Calu3 (cell line): ENCODE measurements at regions not wholly inside any gene's neighbourhood (a gene's known extent, or its start where the extent isn't known, plus 50 kb on each side); places are given as distances from the start of the nearest gene placed in this dataset.

Experiments used
- BruUV-seq: library from RNA; stranded (reverse); fragments of 400-500 nt; replicated peaks from 2 replicates; lab custom pipeline; 2021; lab: Mats Ljungman, UMichigan
- CTCF ChIA-PET: fragments of 300-600 bp; sonication (Branson Sonifier 250); formaldehyde crosslinking; loops from one replicate; lab custom pipeline; 2022; ENCODE audit warnings: antibody characterized with exemption; lab: Charles Lee
- DNase-seq: peaks from one replicate; pipeline ENCODE4 v3.0.0; 2022
- H3K27ac Mint-ChIP-seq: one replicate; pipeline ENCODE4 v1.8.0; 2022; ENCODE audit warnings: mixed read lengths; ENCODE audit not compliant: unreplicated experiment
- H3K27me3 Mint-ChIP-seq: one replicate; pipeline ENCODE4 v1.8.0; 2022; ENCODE audit warnings: mixed read lengths; ENCODE audit not compliant: unreplicated experiment
- H3K36me3 Mint-ChIP-seq: one replicate; pipeline ENCODE4 v1.8.0; 2022; ENCODE audit warnings: mild to moderate bottlenecking, moderate library complexity, mixed read lengths; ENCODE audit not compliant: insufficient read depth, unreplicated experiment
- H3K4me1 Mint-ChIP-seq: one replicate; pipeline ENCODE4 v1.8.0; 2022; ENCODE audit warnings: mild to moderate bottlenecking, low read depth, mixed read lengths; ENCODE audit not compliant: unreplicated experiment
- H3K4me3 Mint-ChIP-seq: one replicate; pipeline ENCODE4 v1.8.0; 2022; ENCODE audit warnings: mild to moderate bottlenecking, low read depth, moderate library complexity, mixed read lengths; ENCODE audit not compliant: unreplicated experiment
- H3K9me3 Mint-ChIP-seq: one replicate; pipeline ENCODE4 v1.8.0; 2022; ENCODE audit warnings: low read depth, mixed read lengths; ENCODE audit not compliant: unreplicated experiment
- intact Hi-C: fragments of 100-400 bp; cut with micrococcal nuclease; formaldehyde crosslinking; loops from one replicate; pipeline ENCODE4 v1.10.0; 2022; ENCODE audit not compliant: unreplicated experiment
- TF ChIP-seq, protein P1 (sequence below): fragments of 200-600 bp; IDR thresholded peaks from one replicate; pipeline ENCODE4 v1.8.0; 2022; ENCODE audit warnings: antibody characterized with exemption; ENCODE audit not compliant: unreplicated experiment

DNA sequence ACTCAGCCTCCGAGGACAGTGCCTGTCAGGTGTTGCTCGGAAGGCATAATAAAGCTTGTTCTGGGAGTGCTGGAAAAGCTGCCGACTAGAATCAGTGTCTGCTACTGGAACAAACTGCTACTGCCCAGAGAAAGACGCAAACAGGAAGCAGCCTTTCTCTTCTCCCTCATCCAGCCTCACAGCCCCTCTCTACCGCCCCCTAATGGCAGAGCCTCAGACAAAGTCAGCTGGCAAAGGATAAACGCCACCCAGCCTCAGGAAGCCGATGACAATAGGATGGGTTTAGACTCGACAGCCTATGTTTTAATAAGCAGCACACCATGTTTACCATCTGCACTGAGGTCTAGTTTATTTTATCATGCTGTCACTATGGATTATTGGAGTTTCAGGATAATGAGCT lies 169.5 kb upstream of the LYZL1 start:
- intact Hi-C loops = loop anchor here (1.0 kb wide), 1 partner anchor 122 kb away; no protein-coding TSS in a partner anchor
- no peaks in the 10 kb centered on the region for H3K27me3 Mint-ChIP-seq
- H3K4me1 Mint-ChIP-seq = peaks cover 19% of the 10 kb centered on the region
- TF ChIP-seq, protein P1, sequence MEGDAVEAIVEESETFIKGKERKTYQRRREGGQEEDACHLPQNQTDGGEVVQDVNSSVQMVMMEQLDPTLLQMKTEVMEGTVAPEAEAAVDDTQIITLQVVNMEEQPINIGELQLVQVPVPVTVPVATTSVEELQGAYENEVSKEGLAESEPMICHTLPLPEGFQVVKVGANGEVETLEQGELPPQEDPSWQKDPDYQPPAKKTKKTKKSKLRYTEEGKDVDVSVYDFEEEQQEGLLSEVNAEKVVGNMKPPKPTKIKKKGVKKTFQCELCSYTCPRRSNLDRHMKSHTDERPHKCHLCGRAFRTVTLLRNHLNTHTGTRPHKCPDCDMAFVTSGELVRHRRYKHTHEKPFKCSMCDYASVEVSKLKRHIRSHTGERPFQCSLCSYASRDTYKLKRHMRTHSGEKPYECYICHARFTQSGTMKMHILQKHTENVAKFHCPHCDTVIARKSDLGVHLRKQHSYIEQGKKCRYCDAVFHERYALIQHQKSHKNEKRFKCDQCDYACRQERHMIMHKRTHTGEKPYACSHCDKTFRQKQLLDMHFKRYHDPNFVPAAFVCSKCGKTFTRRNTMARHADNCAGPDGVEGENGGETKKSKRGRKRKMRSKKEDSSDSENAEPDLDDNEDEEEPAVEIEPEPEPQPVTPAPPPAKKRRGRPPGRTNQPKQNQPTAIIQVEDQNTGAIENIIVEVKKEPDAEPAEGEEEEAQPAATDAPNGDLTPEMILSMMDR = peak; percentile 44
- DNase-seq = peak; percentile 66
- no peaks in the 10 kb centered on the region for H3K36me3 Mint-ChIP-seq
- H3K4me3 Mint-ChIP-seq = no peak overlapping the region
- H3K27ac Mint-ChIP-seq = no peak overlapping the region
- H3K9me3 Mint-ChIP-seq = peaks cover 5% of the 10 kb centered on the region
- BruUV-seq = no TSS peak
- CTCF ChIA-PET = interaction anchor here (0.6 to 1.7 kb wide), 5 partner anchors 13 to 455 kb away, joined by 3 to 5 read pairs (median 4); no protein-coding TSS in a partner anchor

DNA sequence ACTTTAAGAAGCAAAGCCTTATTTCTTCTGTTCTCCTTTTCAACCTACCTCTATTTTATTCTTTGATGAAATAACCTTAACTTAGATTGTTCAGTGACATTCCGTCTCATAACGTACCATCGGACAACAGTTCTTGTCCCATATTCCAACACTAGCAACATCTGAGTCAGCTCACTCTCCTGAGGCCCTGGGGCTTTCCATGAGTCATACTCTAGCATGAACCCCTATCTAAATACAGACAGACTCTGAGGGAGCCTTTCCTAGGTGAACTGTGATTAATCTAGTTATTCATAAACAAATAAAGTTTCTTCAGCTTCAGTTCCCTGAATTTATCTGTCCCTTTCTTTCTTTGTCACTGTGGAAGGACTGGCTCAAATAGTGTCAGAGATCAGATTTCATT lies 168.7 kb upstream of the LYZL1 start:
- CTCF ChIA-PET = interaction anchor here (0.9 to 1.7 kb wide), 6 partner anchors 9 to 456 kb away, joined by 3 to 6 read pairs (median 4); no protein-coding TSS in a partner anchor
- peak overlapping the region; percentile 75 for H3K27ac Mint-ChIP-seq

DNA sequence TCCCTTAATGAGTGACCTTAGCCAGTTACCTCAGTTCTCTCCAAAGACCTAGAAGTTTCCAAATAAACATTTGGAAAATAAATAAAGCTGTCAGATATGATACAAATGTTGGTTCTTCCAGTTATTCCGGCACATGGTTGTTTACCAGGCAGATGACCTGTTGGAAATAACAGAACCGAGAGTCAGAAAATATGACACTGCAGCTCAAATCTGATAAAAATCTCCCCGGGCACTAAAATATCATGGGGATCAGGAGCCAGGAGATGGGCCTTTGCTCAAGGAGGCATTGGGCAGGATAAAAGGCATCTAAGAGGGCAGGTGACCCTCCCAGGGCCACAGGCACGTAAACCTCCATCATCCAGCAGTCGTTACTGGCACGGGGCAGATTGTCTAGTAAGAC lies 164.0 kb upstream of the LYZL1 start:
- Mint-ChIP-seq H3K27ac (no peak overlapping the region), H3K9me3 (no peaks in the 10 kb centered on the region), H3K27me3 (no peaks in the 10 kb centered on the region), H3K36me3 (no peaks in the 10 kb centered on the region), H3K4me3 (no peak overlapping the region), H3K4me1 (peaks cover 27% of the 10 kb centered on the region)
- no TSS peak for BruUV-seq
- TF ChIP-seq, protein P1 = no peak
- CTCF ChIA-PET = no interaction called here
- no peak for DNase-seq
- intact Hi-C loops = loop anchor here (10.0 kb wide), 1 partner anchor 340 kb away; no protein-coding TSS in a partner anchor

More for the DNA sequence above, 168.7 kb upstream of the LYZL1 start:
- H3K9me3 Mint-ChIP-seq = peaks cover 5% of the 10 kb centered on the region
- intact Hi-C loops = loop anchor here (10.0 kb wide), 1 partner anchor 335 kb away; no protein-coding TSS in a partner anchor
- H3K4me1 Mint-ChIP-seq = peaks cover 19% of the 10 kb centered on the region
- peak; percentile 65 for DNase-seq
- BruUV-seq = no TSS peak
- H3K36me3 Mint-ChIP-seq = no peaks in the 10 kb centered on the region
- H3K4me3 Mint-ChIP-seq = no peak overlapping the region
- TF ChIP-seq, protein P1 = no peak
- H3K27me3 Mint-ChIP-seq = no peaks in the 10 kb centered on the region

DNA sequence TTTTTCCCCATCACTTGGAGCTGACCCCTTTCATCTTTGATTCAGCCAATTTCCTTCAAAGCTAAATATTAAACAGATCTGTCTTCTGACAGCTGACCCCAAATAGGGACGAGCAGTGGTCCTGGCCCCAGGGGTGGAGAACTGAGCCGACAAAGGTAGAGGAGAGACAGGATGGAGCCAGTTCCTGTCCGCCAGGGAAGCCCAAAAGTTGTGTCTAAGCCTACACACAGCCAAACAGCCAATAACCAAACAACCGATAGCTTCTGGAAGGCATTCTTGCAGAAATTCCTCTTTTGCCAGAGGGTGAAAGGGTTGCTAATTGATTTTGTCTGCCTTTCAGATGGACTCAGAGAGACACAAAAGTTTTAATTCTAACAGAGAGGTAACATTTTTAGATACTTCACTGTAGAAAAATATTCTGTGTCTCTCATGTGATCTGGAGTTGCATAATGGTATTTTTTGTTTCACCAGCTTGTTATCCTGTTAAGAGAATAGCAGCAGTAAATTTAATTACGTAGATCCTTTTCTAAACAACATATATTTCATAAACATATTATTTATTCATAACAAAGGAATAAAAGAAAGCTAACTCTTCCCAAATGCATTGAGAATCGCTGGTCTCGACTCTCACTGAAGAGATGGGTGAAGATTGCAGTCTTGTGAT lies 161.7 kb upstream of the LYZL1 start:
- CTCF ChIA-PET = interaction anchor here (0.5 to 1.2 kb wide), 3 partner anchors 188 to 463 kb away, joined by 3 to 4 read pairs (median 3); no protein-coding TSS in a partner anchor
- intact Hi-C loops = loop anchor here (10.0 kb wide), 1 partner anchor 342 kb away; no protein-coding TSS in a partner anchor
- Mint-ChIP-seq H3K4me1 (peaks cover 24% of the 10 kb centered on the region), H3K27me3 (no peaks in the 10 kb centered on the region), H3K27ac (no peak overlapping the region), H3K9me3 (no peaks in the 10 kb centered on the region), H3K36me3 (no peaks in the 10 kb centered on the region), H3K4me3 (no peak overlapping the region)
- BruUV-seq = no TSS peak
- no peak for DNase-seq
- TF ChIP-seq, protein P1 = no peak
